ENCODE measurements at regions not wholly inside any gene's neighbourhood (a gene's known extent, or its start where the extent isn't known, plus 50 kb on each side); places are given as distances from the start of the nearest gene placed in this dataset.

- TF ChIP-seq CTCF (IDR thresholded peaks at IDR 0.05; ENCODE audit: insufficient read depth, low read length) (no peak), POLR2AphosphoS5 (IDR thresholded peaks at IDR 0.05; ENCODE audit: low read depth) (no peak), SPI1 (IDR thresholded peaks at IDR 0.05; ENCODE audit: borderline replicate concordance, low read depth) (no peak), REST (IDR thresholded peaks at IDR 0.05; ENCODE audit: insufficient replicate concordance, low read depth) (no peak), GABPA (IDR thresholded peaks at IDR 0.05; ENCODE audit: low read depth) (no peak)
These were observed 443.5 kb downstream of the PLK2 start for GRCh38 chr5:58016358-58016757.
